K562 (cell line): ENCODE measurements at regions not wholly inside any gene's neighbourhood (a gene's known extent, or its start where the extent isn't known, plus 50 kb on each side); places are given as distances from the start of the nearest gene placed in this dataset.

Source experiments
- ARID3A ChIP-seq: IDR thresholded peaks from 2 replicates; pipeline ENCODE4 v1.6.1; 2012; ENCODE audit warnings: low read depth, low read length, improper control_type of control experiment, borderline replicate concordance
- HDAC2 ChIP-seq: fragments of 450-650 bp; IDR thresholded peaks from 2 replicates; pipeline ENCODE4 v1.6.1; 2016; ENCODE audit warnings: mild to moderate bottlenecking
- TAF1 ChIP-seq: IDR thresholded peaks from 2 replicates; pipeline ENCODE4 v1.6.1; 2011; ENCODE audit warnings: mild to moderate bottlenecking, low read length, moderate library complexity; ENCODE audit not compliant: insufficient read depth, control insufficient read depth, severe bottlenecking; ENCODE audit errors: extremely low read depth

GRCh38 chr1:29868096-29868495, 631.8 kb downstream of the PTPRU start:
- TF ChIP-seq TAF1 (no peak), HDAC2 (no peak), ARID3A (no peak)
